ENCODE measurements at regions not wholly inside any gene's neighbourhood (a gene's known extent, or its start where the extent isn't known, plus 50 kb on each side); places are given as distances from the start of the nearest gene placed in this dataset.
A peak's percentile ranks its signal among the peaks of the same experiment; 100 is the strongest.

- no peak for DNase-seq
These were observed 419.3 kb downstream of the TUSC7 start for GRCh38 chr3:117128872-117129271.

- no peak for DNase-seq
These were observed 419.9 kb downstream of the TUSC7 start for GRCh38 chr3:117129516-117129915.

GRCh38 chr3:117130222-117130621 is 420.6 kb downstream of the TUSC7 start:
- peak; percentile 10 for DNase-seq

GRCh38 chr3:117131259-117131658 is 421.7 kb downstream of the TUSC7 start:
- no peak for DNase-seq

GRCh38 chr3:117133066-117133465 is 423.5 kb downstream of the TUSC7 start:
- no peak for DNase-seq

GRCh38 chr3:117135207-117135606 is 425.6 kb downstream of the TUSC7 start:
- no peak for DNase-seq

GRCh38 chr3:117136003-117136402 is 426.4 kb downstream of the TUSC7 start:
- no peak for DNase-seq

- no peak for DNase-seq
These were observed 427.5 kb downstream of the TUSC7 start for GRCh38 chr3:117137065-117137464.

- no peak for DNase-seq
These were observed 430.1 kb downstream of the TUSC7 start for GRCh38 chr3:117139681-117140080.

- DNase-seq, result no peak
These were observed 432.2 kb downstream of the TUSC7 start for GRCh38 chr3:117141812-117142211.

GRCh38 chr3:117144853-117145252 is 435.3 kb downstream of the TUSC7 start:
- DNase-seq, result no peak

GRCh38 chr3:117145677-117146076 is 436.1 kb downstream of the TUSC7 start:
- DNase-seq, result no peak

GRCh38 chr3:117146571-117146970 is 437.0 kb downstream of the TUSC7 start:
- DNase-seq, result no peak

- DNase-seq, result no peak
These were observed 440.0 kb downstream of the TUSC7 start for GRCh38 chr3:117149584-117149983.

GRCh38 chr3:117150628-117151027 is 441.0 kb downstream of the TUSC7 start:
- DNase-seq, result no peak

GRCh38 chr3:117160176-117160575 is 450.6 kb downstream of the TUSC7 start:
- no peak for DNase-seq

GRCh38 chr3:117161816-117162215 is 452.2 kb downstream of the TUSC7 start:
- no peak for DNase-seq

- DNase-seq, result peak; percentile 42
These were observed 455.6 kb downstream of the TUSC7 start for GRCh38 chr3:117165176-117165575.

GRCh38 chr3:117165601-117166051 is 456.0 kb downstream of the TUSC7 start:
- DNase-seq, result no peak

GRCh38 chr3:117168896-117169295 is 459.3 kb downstream of the TUSC7 start:
- no peak for DNase-seq

GRCh38 chr3:117170094-117170493 is 460.5 kb downstream of the TUSC7 start:
- DNase-seq, result no peak

GRCh38 chr3:117171124-117171523 is 461.5 kb downstream of the TUSC7 start:
- no peak for DNase-seq

- no peak for DNase-seq
These were observed 462.8 kb downstream of the TUSC7 start for GRCh38 chr3:117172426-117172825.

GRCh38 chr3:117181222-117181621 is 471.6 kb downstream of the TUSC7 start:
- no peak for DNase-seq

GRCh38 chr3:117184574-117184973 is 475.0 kb downstream of the TUSC7 start:
- DNase-seq, result no peak
